NCI-H446 treated with DMSO at 0.1 percent for 48 hours (cell line): ENCODE measurements at regions not wholly inside any gene's neighbourhood (a gene's known extent, or its start where the extent isn't known, plus 50 kb on each side); places are given as distances from the start of the nearest gene placed in this dataset.
A peak's percentile ranks its signal among the peaks of the same experiment; 100 is the strongest.
"Not testable (repeated sequence)": the region's sequence is repeated elsewhere in the genome, so short reads cannot be mapped to it uniquely, and the experiment has no call there.

Experiments used
- DNase-seq: peaks from one replicate; lab custom pipeline; 2025; lab: John Stamatoyannopoulos, UW

DNA sequence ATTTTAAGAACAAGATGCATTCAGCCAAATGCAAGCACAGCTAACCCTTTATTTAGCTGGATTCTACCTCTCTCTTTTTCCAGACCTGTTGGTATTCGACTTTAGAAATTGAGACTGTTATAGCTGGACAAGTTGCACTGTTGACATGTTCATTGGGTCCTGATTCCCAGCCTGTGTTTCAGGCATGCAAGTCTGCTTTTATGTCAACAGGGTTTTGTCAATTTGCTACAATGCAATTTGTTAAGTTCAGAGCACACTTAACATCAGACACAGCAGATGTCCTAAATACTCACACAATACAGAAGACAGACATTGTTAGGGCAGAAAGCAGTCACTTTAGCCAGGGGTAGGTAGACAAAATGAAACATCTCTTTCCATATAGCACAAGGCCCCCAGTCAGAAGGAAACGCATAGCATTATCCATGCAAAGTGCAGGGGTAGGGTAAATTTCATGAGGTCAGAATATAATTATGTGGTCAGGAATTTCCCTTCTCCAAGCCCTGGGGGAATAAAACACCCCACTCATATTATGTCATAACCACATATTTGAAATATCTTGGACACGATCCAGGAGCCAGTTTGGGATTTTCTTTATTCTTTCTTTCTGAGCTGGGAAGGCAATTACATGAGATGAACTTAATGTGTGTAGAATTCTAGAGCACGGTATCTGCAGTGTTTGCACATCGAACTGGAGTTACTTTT, 504.1 kb downstream of the NTRK3 start:
- DNase-seq, result peak; percentile 0

DNA sequence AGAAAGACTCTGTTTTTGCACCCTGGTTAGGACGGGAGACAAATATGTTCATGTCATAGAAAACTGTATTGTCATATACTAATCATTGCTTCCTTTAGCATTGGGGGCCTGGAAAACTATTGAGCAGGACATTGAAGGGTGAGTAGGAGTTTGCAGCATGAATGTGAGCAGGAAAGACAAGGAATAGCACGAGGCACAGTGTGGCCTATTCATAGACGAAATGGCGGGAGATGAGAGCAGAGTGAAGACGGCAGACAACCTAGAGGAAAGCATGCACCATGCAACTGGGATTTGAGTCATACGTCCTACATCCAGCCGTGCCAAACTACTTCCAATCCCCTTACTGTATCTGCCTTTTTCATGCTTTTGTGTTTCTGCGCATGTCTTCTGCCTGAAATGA, 508.1 kb downstream of the NTRK3 start:
- DNase-seq, result no peak

DNA sequence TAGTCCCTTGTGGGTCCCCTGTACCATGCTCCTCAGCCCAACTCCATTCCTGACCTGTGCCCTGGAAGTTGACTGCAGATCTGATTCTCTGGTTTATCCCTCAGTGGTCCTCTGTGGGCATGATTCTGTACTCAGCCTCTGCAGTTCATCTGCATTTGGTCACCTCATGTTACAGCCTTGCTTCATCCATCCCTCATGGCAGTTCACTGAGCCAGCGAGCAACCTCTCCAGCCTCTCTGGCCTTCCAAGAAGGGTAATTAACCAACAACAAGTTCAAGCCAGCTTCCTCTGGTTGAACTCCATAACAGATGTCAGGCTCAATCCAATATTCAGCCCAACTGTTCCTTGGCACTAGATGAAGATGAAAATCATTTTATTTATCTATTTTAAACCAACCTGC, 509.5 kb downstream of the NTRK3 start:
- peak; percentile 62 for DNase-seq

DNA sequence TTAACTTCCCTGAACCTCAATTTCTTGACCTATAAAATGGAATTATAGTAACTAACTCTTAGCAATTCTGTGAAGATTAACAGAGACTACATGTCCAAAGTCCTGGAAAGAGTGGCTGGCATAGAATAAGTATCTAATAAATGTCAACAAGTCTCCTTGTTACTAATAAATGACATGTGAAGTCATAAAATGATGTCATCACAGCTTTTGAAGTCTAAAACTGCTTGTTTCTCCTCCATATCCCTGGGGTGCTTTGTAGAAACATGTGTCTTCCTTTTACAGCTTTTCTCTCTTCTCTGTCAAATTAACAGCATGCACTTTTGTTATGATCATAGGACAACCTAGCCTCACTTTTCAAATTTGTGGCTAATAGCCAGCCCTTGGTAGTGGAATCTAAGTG, 510.2 kb downstream of the NTRK3 start:
- no peak for DNase-seq

DNA sequence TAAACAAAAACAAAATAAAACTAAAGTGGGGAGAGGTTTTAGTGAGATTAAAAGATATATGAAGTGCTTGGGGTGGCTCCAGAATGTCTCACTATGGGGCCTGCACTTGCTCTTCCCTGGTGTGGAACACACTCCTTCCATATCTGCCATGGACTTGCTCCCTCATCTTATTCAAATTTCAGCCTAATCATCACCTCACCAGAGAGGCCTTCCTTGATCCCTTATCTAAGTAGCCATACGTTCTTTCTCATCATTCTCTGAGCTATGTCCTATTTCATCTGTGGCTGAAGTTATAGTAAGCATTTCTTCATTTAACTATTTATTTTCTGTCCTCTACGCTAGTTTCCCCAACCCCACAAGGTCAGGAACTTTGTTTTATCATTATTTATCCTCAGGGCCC, 511.7 kb downstream of the NTRK3 start:
- no peak for DNase-seq

DNA sequence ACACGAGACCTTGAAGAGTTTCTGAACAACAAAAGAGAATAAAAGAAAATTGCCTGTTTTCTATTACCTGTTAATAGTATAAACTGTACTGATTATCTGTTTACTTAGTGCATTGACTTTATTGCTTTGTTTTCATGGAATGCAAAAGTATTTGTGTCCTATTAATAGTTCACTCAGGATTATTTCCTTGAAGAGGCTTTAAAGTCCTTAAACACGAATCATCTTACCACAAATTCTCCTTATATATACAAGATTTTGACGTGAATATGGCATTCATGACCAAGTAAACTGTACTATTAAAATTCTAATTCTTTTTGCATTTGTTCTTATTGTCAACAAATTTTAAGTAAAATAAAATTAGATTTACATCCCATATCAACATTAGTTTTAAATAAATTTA, 513.0 kb downstream of the NTRK3 start:
- DNase-seq, result no peak

DNA sequence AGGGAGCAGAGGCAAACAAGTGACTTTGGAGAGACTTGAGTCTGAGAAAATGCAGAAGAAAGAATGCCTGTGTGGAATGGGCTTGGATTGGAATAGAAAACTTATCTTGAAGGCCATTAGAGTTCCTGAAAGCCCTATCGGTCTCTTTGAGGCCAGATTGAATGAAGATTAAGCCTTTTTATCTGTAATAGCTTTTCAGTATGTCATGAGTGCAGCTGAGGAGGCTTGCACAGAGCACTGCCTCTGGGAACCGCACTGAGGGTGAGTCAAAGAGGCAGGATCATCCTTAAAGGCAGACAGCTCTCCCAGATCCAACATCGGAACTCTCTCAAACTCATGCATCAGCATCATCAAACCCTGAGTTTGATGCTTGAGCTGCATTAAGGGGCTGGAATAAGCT, 515.2 kb downstream of the NTRK3 start:
- no peak for DNase-seq

DNA sequence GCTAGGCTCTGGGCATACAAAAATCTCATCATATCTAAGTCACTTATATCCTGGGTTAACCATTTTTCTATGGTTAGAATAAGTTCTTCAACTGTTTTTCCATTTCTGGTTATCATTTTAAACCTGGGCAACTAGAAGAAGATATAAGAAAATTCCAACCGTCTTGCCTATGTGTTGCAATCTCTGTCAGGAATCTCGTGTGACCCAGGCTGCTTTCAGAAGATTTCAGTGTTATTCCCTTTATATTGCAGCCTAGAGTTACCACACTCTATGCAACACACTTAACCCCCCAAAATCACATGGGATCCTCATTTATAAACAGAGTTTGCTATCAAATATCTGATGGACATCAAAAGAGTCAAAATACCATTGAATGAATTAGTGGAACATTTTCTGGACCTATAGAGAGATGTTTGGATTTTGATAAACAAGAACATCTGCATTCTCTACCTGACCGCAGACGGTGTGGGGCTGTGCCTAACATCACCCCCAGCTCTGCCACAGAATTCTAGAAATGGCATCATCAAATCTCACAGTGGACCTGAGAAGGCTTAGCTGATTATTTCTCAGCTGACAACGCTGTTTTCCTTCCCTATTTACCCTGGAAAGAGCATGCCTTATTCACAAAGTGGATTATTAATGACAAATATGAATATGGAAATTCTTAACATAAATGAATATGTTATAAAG, 515.7 kb downstream of the NTRK3 start:
- DNase-seq, result no peak

DNA sequence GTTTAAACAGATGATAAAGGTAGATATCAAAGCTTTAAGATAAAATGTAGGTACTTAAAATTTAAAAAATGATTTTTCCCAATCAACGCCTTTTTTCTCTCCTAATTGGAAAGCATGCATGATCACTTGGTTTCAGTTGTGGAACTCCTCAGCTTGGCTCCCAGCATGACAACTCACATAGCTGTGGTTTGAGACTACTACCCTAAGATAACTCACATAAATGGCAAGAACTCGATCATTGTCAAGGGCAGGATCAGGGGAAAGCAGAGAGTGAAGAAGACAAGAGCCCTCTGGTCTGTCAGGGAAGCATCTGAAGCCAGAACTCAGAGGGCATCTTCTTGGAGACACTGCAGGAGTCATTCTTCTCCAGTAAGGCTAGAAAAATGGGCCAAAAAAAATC, 516.7 kb downstream of the NTRK3 start:
- DNase-seq, result no peak

DNA sequence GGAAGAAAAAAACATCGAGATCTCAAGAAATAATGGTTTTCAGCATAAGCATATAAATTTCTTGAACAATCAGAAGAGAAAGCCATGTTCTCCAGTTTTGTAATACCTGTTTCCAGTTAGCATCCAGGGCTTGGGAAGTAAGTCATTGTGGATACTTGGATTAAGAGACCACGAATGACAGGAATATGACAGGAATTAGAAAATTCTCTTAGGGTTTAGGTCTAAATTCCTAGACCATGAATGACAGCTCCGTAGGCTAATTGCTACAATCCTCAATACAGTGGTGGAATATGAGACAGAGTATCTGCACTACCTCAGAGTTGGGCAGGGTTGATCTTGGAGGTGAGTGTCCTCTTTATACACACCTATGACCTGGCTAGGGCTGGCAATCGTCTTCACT, 517.5 kb downstream of the NTRK3 start:
- DNase-seq, result no peak

DNA sequence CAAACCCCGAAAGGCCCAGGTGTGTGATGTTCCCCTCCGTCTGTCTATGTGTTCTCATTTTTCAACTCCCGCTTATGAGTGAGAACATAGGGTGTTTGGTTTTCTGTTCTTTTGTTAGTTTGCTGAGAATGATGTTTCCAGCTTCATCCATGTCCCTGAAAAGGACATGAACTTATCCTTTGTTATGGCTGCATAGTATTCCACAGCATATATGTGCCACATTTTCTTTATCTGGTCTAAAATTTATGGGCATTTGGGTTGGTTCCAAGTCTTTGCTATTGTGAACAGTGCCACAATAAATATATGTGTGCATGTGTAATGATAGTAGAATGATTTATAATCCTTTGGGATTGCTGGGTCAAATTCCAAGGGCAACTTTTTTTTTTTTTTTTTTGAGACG, 519.1 kb downstream of the NTRK3 start:
- not testable (repeated sequence) for DNase-seq

DNA sequence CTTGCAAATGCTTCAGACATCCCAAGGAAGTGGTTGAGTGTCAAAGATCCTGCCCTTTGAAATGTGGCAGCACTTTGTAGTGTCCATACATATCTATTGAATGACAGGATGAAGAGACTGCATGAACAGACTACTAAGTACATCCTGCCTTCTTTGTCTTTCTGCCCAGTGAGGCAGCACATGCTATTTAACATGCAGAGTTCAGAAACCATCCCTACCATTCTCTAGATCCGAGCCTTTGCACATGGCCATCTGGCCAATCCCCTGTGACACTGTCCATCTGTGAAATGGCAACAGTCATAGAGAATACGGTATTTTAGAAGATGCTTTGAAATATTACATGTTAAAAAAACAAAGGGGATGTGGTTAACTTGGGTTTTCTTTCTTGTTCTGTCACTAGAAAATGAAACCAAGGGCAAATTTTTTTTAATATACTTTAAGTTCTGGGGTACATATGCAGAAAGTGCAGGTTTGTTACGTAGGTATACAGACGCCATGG, 519.6 kb downstream of the NTRK3 start:
- DNase-seq, result no peak

DNA sequence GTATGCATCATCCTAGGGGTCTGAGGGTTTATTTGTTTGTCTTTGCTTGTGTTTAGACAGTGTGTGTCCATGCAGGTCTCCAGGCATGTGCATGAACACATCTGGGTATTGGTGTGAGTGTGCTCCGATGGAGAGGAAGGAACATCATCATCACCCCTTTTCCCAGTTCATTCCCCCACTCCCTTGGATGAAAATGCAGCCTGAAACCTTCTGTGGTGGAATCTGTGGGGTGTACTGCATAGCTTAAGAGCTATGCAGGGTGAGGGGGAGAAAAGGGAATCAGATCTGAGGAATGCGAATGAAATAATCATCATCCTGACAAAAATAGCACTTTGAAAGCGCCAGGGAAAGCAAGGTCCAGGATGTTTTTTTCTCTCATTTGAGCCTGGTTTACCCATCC, 520.1 kb downstream of the NTRK3 start:
- no peak for DNase-seq

DNA sequence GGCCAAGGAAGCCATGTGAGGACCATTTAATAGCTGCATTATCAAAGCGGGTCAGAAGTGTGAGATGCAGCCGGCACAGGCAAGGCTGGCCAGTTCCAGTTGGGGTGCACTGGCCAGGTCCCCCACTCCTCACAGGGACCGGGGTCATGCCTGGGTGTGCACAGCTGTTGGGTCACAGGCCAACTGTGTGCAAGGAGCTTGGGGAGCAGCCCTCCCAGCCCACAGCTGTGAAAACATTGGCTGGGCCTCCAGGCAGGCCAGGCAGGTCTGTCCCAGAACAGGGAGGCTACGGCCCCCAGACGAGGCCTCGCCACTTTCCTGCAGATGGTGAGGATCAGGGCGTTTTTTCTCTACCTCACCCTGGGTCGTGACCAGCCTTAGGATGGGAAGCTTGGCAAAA, 521.0 kb downstream of the NTRK3 start:
- DNase-seq, result no peak

DNA sequence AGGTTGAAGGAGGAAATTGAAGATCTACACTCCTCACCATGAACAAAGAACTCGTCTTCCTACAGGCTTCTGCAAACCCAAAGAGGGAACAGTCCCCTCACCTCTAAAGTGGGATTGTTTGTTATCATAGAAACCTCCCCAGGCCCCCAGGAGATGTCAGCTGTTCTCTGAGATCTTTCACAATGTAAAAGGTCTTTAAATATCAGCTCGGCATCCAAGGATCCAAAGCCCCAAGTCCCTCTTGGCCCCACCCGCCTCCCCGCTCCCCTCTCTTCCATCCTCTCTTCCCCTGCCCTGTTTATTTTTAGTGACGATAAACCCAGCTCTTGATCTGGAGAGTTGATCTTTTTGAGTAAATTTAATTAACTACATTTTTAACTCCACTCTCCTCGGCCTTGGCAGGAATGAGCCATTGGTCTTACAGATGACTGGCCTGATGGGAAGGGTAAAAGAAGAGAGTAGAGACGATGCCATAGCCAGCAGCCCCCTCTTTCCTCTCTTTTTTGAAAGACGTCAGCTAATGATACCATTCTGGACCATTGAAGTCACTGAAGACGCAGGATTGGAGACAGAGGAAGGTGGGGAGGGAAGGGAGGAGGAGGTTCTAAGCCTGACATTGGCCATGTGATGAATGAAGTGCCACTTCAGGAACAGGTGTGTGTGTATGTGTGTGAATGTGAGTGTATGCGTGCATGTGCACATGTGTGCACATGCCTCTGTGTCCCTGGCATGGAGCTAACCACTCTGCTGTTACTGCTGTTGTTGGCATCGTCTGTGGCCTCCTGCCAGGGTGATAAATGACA, 521.8 kb downstream of the NTRK3 start:
- DNase-seq, result no peak

DNA sequence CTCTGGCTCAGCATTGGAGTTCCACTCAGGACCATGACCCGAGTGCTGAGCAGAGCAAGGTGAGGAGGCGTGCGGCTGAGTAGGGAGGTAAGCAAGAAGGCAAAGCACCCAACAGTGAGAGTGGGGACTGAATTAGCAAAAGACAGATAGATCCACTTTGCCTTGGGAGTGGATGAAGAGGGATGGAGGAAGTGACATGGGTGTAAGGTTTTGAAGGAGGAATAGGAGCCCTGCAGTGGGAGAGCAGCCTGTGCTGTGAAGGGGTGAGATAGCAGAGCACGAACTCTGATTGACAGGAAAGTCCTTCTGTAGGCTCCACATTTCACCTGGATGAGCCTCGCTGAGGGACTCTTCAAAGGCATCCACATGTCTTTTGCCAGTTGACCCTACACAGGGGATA, 522.6 kb downstream of the NTRK3 start:
- no peak for DNase-seq

DNA sequence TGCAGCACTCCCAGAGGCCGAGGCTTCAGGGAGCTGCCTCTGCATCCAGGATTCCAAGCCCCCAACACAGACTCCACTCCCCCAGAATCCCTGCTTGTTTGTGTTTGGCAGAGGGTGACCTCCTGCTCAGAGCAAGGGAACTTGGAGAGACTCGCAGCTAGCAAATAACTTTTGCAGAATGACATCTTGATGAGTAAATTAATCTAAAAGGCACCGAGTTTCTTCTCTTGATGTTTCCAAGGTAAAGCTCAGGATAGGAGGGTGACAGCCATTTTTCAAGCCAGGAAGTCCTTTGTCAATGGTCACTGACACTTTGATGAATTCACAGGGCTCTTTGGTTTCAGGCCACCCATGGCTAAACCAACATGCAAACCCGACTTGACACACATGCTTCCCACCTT, 523.0 kb downstream of the NTRK3 start:
- DNase-seq, result no peak

DNA sequence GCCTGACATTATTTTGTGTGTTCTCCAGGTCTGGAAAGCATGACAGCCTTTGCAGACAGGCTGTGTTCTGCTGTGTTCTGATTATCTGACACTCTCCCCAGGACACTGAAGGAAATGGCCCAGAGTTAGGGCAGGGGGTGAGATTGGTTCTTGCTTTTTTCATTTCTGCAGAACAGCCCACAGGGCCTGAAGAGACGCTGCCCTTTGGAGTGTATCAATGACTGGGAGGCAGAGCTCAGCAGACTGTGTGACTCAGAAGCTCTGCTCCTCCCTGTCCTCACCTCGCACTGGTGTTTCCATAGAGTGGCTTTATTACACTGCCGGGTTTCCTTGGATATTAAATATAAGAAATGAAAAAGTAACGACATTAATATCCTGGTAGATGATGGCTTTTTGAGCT, 523.6 kb downstream of the NTRK3 start:
- DNase-seq, result no peak

DNA sequence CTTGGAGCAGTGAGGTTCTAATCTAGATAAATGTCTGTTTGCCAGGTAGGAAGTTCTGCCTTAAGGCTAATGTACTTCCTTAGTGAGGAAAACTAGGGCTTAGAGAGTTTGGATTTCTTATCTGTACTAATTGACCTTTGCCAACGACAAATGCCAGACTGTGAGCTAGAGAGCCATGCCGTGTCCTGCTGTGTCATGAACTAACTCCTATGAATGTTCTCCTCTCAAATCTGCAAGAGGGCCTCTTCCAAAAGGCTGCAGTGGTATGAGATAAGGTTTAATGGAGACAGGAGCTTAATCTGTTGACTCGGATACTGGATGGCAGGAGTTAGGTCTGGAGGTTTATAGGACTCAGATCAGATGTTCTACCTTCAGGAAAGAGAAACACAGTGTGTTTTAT, 524.9 kb downstream of the NTRK3 start:
- no peak for DNase-seq

DNA sequence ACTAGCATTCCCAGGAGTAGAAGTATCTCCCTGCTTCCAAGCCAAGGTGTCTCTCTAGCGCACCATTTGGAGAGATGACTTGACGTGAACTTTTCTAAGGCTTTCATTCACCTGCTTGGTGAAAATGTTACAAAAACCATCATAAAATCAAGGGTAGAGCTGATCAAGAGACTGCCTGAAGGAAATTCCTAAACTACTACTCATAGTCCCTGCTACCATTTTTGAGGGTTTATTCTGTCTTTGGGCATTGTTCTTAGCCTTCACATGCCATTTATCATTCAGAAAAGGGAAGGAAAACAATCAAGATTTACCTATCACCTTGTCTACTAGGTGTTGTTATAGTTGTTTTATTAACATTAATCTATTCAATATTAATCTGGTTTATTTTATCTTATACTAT, 525.8 kb downstream of the NTRK3 start:
- DNase-seq, result no peak

DNA sequence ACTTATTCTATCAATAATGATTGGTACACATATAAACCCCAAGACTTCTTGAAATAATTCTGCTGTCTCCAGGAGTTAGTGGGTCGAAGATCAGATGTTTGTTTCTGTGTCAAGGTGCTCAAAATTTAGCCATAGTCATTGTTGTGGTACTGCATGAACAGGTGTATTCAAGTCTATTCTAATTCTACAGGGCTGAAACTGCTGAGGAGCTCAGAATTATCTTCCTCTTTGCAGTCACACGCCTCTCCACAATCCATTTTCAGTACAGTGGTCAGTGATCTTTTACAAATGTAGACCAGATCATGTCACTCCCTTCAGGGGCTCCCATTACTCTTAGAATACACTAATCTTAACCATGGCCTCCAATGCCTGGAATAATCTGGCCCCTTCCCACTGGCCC, 527.5 kb downstream of the NTRK3 start:
- DNase-seq, result no peak

DNA sequence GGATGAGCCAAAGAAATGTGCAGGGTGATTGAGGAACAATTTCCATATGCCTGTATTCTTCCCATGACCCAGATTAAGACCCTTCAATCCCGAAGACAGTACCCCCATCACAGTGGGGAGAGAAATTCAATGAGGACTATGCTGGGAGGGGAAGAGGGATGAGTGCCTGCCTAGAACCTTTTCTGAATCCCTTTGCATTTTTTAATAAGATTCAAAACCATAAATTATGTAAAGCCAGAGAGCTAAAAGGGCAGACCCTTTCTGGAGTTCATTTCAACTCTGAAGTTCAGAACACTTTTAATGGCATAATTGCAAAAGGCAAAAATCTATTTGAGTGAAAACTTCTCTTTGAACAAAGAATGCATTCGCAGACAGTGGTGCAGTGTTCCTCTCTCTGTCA, 529.5 kb downstream of the NTRK3 start:
- DNase-seq, result no peak

DNA sequence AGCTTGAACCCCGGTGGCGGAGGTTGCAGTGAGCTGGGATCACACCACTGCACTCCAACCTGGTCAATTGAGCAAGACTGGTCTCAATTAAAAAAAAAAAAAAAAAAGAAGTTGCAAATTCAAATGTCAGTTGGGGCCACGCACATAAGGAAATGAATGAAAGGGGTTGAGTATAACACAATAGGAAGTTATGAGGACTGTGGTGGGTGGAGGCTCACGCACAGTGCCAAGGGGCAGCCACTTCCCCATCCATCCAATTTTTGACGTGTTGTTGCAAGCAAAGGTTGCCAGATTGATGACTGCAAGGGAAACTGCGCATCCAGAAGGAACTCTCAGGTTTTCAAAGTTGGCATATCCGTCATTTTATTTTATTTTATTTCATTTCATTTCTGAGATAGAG, 532.2 kb downstream of the NTRK3 start:
- DNase-seq, result no peak
